ENCODE measurements at regions not wholly inside any gene's neighbourhood (a gene's known extent, or its start where the extent isn't known, plus 50 kb on each side); places are given as distances from the start of the nearest gene placed in this dataset.

- Histone ChIP-seq H3K27ac (ENCODE audit: low read length) (no peak overlapping the region), H3K9me3 (ENCODE audit: control insufficient read depth, insufficient read depth, low read depth, low read length) (no peaks in the 10 kb centered on the region), H3K36me3 (ENCODE audit: control insufficient read depth, insufficient read depth, low read length) (no peaks in the 10 kb centered on the region), H3K27me3 (ENCODE audit: control insufficient read depth, insufficient read depth, low read length) (no peaks in the 10 kb centered on the region), H3K4me3 (ENCODE audit: low read depth in 2 of 2, low read length in 2 of 2) (no peak overlapping the region), H3K4me1 (ENCODE audit: control insufficient read depth, insufficient read depth, low read length) (no peaks in the 10 kb centered on the region)
- intact Hi-C loops (cut with micrococcal nuclease; ENCODE audit: unreplicated experiment), result no loop called here
- ChIA-PET POLR2A (no interaction called here), CTCF (interaction anchor here (0.6 kb wide), 1 partner anchor 21 kb away, joined by 3 read pairs; no protein-coding TSS in a partner anchor)
- ATAC-seq, result no peak
- TF ChIP-seq POLR2AphosphoS5 (IDR thresholded peaks at IDR 0.05; ENCODE audit: low read depth, low read length) (no peak), TCF7L2 (IDR thresholded peaks at IDR 0.05; ENCODE audit: low read depth, low read length) (no peak), SIN3A (IDR thresholded peaks at IDR 0.05; ENCODE audit: borderline replicate concordance, insufficient read depth, low read depth, low read length) (no peak)
- TF ChIP-seq, protein P1, sequence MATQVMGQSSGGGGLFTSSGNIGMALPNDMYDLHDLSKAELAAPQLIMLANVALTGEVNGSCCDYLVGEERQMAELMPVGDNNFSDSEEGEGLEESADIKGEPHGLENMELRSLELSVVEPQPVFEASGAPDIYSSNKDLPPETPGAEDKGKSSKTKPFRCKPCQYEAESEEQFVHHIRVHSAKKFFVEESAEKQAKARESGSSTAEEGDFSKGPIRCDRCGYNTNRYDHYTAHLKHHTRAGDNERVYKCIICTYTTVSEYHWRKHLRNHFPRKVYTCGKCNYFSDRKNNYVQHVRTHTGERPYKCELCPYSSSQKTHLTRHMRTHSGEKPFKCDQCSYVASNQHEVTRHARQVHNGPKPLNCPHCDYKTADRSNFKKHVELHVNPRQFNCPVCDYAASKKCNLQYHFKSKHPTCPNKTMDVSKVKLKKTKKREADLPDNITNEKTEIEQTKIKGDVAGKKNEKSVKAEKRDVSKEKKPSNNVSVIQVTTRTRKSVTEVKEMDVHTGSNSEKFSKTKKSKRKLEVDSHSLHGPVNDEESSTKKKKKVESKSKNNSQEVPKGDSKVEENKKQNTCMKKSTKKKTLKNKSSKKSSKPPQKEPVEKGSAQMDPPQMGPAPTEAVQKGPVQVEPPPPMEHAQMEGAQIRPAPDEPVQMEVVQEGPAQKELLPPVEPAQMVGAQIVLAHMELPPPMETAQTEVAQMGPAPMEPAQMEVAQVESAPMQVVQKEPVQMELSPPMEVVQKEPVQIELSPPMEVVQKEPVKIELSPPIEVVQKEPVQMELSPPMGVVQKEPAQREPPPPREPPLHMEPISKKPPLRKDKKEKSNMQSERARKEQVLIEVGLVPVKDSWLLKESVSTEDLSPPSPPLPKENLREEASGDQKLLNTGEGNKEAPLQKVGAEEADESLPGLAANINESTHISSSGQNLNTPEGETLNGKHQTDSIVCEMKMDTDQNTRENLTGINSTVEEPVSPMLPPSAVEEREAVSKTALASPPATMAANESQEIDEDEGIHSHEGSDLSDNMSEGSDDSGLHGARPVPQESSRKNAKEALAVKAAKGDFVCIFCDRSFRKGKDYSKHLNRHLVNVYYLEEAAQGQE (IDR thresholded peaks at IDR 0.05; ENCODE audit: insufficient read depth in 1 of 2, low read depth in 2 of 2, low read length in 1 of 2), result no peak
- TF ChIP-seq, protein P2, sequence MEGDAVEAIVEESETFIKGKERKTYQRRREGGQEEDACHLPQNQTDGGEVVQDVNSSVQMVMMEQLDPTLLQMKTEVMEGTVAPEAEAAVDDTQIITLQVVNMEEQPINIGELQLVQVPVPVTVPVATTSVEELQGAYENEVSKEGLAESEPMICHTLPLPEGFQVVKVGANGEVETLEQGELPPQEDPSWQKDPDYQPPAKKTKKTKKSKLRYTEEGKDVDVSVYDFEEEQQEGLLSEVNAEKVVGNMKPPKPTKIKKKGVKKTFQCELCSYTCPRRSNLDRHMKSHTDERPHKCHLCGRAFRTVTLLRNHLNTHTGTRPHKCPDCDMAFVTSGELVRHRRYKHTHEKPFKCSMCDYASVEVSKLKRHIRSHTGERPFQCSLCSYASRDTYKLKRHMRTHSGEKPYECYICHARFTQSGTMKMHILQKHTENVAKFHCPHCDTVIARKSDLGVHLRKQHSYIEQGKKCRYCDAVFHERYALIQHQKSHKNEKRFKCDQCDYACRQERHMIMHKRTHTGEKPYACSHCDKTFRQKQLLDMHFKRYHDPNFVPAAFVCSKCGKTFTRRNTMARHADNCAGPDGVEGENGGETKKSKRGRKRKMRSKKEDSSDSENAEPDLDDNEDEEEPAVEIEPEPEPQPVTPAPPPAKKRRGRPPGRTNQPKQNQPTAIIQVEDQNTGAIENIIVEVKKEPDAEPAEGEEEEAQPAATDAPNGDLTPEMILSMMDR (IDR thresholded peaks at IDR 0.05), result no peak
- DNase-seq (ENCODE audit: low read depth, low spot score), result no peak
- no TSS peak for BruUV-seq (replicated peaks)
- in situ Hi-C loops (cut with HindIII; ENCODE audit: low pct_unique_long_range_greater_than_20kb, low sequenced_read_pairs), result no loop called here
Observed at GRCh38 chr2:71940695-71941094, 207.0 kb downstream of the CYP26B1 start.

GRCh38 chr2:71939588-71940535, 207.8 kb downstream of the CYP26B1 start:
- POLR2A ChIA-PET, result no interaction called here
- ATAC-seq, result no peak
- in situ Hi-C loops (cut with HindIII; ENCODE audit: low pct_unique_long_range_greater_than_20kb, low sequenced_read_pairs), result no loop called here

More at GRCh38 chr2:71939588-71940535, 207.8 kb downstream of the CYP26B1 start:
- CTCF ChIA-PET, result no interaction called here
- no peak overlapping the region for H3K4me3 ChIP-seq (ENCODE audit: low read depth in 2 of 2, low read length in 2 of 2)
- TF ChIP-seq, protein P2 (IDR thresholded peaks at IDR 0.05), result no peak
- TF ChIP-seq, protein P1 (IDR thresholded peaks at IDR 0.05; ENCODE audit: insufficient read depth in 1 of 2, low read depth in 2 of 2, low read length in 1 of 2), result no peak
- TF ChIP-seq POLR2AphosphoS5 (IDR thresholded peaks at IDR 0.05; ENCODE audit: low read depth, low read length), result no peak
- no peak for TF ChIP-seq TCF7L2 (IDR thresholded peaks at IDR 0.05; ENCODE audit: low read depth, low read length)
- TF ChIP-seq SIN3A (IDR thresholded peaks at IDR 0.05; ENCODE audit: borderline replicate concordance, insufficient read depth, low read depth, low read length), result no peak
- H3K27me3 ChIP-seq (ENCODE audit: control insufficient read depth, insufficient read depth, low read length), result no peaks in the 10 kb centered on the region
- intact Hi-C loops (cut with micrococcal nuclease; ENCODE audit: unreplicated experiment), result no loop called here
- no peaks in the 10 kb centered on the region for H3K4me1 ChIP-seq (ENCODE audit: control insufficient read depth, insufficient read depth, low read length)
- H3K36me3 ChIP-seq (ENCODE audit: control insufficient read depth, insufficient read depth, low read length), result no peaks in the 10 kb centered on the region
- H3K9me3 ChIP-seq (ENCODE audit: control insufficient read depth, insufficient read depth, low read depth, low read length), result no peaks in the 10 kb centered on the region
- no peak overlapping the region for H3K27ac ChIP-seq (ENCODE audit: low read length)
- BruUV-seq (replicated peaks), result no TSS peak
- DNase-seq (ENCODE audit: low read depth, low spot score), result no peak
